Posterior cingulate gyrus (tissue), 11 donors: ENCODE measurements at regions not wholly inside any gene's neighbourhood (a gene's known extent, or its start where the extent isn't known, plus 50 kb on each side); places are given as distances from the start of the nearest gene placed in this dataset.

Experiments used
- DNase-seq, 10 donors: peaks; one replicate each; pipeline versions ENCODE4 v3.0.0 to v3.0.0-alpha.2; 2020 to 2021; ENCODE audit warnings: mixed read lengths in 3 of 10
- intact Hi-C: fragments of 100-400 bp; cut with DNase I; formaldehyde crosslinking; loops from one replicate; pipeline ENCODE4 v1.15.1; 2023

DNA sequence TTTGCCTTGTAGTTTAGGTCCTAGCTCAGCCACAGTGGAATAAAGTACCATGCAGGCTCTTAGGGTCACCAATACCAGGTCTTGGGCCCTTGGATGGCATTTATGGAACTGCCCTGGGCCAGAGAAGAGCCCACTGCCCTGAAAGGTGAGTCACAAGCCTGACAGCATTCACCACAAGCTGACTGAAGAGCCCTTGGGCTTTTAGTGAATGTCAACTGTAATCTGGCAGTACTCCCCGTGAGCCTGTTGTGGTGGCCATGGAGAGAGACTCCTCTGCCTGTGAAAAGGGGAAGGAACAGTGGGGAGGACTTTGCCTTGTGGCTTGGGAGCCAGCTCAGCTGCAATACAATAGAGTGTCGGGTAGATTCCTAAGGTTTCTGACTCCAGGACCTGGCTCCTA, 1389.7 kb downstream of the DSC3 start:
- DNase-seq = no peak
- intact Hi-C loops = no loop called here

DNA sequence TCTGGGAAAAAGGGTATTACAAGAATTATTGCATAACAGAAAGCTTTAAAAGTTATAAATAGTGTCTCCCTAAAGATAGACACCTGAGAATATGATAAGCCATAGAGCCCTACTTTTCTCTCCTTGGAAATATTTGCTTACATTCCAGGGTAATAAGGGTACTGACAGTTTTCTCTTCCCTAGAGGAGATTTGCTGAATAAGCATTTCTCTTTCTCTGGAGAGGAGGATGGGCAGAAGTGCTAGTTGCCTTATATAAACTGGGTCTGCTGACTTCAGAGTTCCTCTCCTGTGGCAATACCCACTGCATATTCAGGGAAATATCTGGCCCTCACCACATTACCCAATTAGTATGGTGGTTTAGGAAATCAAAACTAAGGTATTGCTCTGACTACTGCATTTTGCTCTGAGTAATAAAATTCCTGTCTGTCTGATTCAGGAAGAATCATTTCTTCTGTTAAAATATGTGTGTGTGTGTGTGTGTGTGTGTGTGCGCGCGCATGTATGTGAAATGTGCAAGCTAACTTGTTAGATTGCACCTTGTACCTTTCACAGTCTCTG, 1391.3 kb downstream of the DSC3 start:
- no peak for DNase-seq
- intact Hi-C loops = no loop called here

DNA sequence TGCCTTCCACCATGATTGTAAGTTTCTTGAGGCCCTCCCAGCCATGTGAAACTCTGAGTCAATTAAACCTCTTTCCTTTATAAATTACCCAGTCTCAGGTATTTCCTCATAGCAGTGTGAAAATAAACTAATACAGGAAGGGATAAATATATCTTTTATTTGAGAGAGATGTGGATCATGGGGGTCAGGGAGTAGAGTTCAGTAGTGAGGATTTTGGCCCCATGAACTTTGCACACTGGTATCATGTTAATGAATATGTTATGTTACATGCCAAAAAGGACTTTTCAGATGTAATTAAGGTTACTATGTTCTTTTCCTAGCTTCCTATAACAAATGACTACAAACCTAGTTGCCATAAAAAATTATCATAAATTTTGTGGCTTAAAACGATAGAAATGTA, 1393.7 kb downstream of the DSC3 start:
- no peak for DNase-seq
- intact Hi-C loops = no loop called here

- no peak for DNase-seq
- intact Hi-C loops = no loop called here
Observed at GRCh38 chr18:29647700-29648099, 1394.8 kb downstream of the DSC3 start.

DNA sequence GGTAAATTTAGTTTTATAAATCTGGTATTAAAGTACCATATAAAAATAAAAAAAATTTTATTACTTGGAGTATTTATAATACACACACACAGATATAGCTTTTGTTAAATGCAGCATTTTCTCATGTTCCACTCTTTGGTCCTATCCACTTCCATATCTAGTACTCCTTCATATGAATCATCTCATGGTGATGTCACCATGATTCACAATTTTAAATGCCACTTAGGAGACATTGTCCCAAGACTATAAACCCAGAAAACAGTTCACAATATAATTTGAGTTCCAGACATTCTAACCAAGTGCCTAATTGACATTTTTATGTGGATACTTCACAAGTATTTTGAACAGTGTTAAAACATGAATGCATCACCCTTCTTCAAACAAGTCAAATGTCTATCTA, 1398.3 kb downstream of the DSC3 start:
- intact Hi-C loops = no loop called here
- DNase-seq = no peak

DNA sequence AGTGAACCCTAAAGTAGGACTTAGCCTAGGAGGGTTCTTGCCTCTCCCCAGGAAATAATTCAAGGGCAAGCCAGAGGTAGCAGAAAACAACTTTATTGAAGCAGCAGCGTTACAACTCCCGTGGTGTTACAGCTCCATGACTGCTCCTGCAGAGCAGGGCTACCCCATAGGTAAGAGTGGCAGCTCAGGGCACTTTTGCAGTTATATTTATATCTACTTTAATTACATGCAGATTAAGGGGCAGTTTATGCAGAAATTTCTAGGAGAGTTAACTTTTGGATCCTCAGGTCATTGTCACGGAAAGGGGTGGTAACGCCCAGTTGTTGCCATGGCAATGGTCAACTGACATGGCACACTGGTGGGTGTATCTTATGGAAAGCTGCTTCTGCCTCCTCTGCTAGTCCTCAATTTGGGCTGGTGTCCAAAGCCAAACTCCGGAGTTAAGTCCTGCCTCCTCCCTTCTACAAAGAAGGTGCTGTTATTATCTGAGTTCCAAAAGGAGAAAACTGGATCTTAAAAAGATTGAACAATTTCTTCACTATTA, 1413.0 kb downstream of the DSC3 start:
- no peak for DNase-seq
- intact Hi-C loops = no loop called here

- intact Hi-C loops = no loop called here
Observed at GRCh38 chr18:29626094-29626493, 1416.4 kb downstream of the DSC3 start.

GRCh38 chr18:29616867-29617266, 1425.7 kb downstream of the DSC3 start:
- no peak for DNase-seq

More at GRCh38 chr18:29626094-29626493, 1416.4 kb downstream of the DSC3 start:
- no peak for DNase-seq

GRCh38 chr18:29608982-29609381, 1432.1 kb upstream of the CDH2 start:
- intact Hi-C loops = no loop called here
- no peak for DNase-seq

More at GRCh38 chr18:29616867-29617266, 1425.7 kb downstream of the DSC3 start:
- intact Hi-C loops = no loop called here

- DNase-seq = peak in 1 of 10 donors; percentile 16
- intact Hi-C loops = no loop called here
Observed at GRCh38 chr18:29605365-29605764, 1428.4 kb upstream of the CDH2 start.

DNA sequence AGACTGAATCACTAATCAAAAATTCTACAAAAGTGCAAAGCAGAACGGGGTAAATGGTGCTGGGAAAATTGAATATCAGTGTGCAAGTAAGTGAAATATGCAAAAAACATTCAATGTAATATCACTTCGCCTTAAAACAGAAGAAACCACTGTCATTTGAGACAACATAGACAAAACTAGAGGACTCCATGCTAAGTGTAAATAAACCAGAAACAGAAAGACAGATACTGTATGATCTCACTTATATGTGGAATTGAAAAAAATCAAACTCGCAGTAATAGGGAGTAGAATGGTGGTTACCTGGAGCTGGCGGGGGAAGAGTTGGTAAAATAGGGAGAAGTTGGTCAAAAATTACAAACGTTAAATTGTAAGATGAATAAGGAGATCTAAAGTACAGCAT, 1420.0 kb upstream of the CDH2 start:
- intact Hi-C loops = no loop called here
- DNase-seq = no peak

DNA sequence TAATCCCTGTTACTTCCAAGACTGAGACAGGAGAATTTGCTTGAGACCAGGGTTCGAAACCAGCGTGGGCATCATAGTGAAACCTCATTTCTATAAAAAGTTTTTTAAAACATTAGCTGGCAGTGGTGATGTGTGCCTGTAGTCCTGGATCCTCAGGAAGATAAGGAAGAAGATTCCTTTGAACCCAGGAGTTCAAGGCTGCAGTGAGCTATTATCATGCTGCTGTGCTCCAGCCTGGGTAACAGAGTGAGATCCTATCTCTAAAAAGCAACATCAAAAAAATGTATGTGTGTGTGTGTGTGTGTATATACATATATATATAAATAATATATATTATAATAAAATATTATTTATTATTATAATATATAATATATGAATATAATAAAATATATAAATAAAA, 1417.6 kb upstream of the CDH2 start:
- intact Hi-C loops = no loop called here
- DNase-seq = no peak

GRCh38 chr18:29588446-29589100, 1411.6 kb upstream of the CDH2 start:
- intact Hi-C loops = no loop called here
- peak in 3 of 10 donors; percentile 63 to 81 (median 68) for DNase-seq

- intact Hi-C loops = no loop called here
- DNase-seq = no peak
Observed at GRCh38 chr18:29586210-29586609, 1409.3 kb upstream of the CDH2 start.

DNA sequence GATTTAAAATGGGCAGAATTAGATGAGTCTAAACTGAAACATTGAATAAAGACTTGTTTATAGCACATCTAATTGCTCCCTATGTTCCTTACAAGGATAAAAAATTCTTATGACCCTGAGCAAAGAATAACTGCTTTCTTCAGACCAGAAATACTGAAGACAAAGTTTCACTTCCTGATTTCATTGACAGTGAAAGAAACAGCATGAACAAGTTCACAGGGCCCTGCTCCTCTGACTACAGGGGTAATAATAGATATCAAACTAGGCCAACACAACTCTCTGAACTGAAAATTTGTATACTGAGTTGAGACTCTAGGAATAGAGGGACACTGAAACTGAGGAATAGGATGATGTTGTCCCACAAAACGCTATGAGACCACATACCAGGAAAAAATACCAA, 1383.3 kb upstream of the CDH2 start:
- DNase-seq = no peak
- intact Hi-C loops = no loop called here

DNA sequence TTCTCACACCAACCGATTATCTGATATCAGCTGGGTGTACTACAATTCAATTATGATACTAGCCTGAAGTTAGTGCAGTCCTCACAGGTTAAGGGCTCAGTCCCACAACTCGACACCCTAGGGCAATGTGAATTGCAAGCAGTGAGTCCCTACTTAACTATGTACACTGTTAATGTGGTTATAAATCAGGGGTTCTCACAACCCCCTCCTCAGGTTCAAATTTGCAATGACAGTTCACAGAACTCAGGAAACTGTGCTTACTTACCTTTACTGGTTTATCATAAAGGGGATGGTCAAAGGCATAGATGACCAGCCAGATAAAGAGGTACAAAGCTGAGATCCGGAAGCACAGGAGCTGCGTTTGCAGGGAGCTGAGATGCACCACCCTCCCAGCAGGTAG, 1379.1 kb upstream of the CDH2 start:
- intact Hi-C loops = no loop called here
- no peak for DNase-seq

DNA sequence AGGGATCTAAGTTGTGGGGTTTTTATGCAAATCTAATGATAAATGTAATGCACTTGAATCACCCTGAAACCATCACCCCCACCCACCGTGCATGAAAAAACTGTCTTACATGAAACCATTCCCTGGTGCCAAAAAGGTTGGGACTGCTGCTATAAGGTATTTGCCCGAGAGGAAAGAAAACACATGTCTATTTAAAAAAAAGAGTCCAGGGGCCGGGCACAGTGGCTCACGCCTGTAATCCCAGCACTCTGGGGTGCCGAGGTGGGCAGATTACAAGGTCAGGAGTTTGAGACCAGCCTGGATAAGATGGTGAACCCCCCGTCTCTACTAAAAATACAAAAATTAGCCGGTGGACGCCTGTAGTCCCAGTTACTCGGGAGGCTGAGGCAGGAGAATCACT, 1372.8 kb upstream of the CDH2 start:
- intact Hi-C loops = no loop called here
- no peak for DNase-seq

DNA sequence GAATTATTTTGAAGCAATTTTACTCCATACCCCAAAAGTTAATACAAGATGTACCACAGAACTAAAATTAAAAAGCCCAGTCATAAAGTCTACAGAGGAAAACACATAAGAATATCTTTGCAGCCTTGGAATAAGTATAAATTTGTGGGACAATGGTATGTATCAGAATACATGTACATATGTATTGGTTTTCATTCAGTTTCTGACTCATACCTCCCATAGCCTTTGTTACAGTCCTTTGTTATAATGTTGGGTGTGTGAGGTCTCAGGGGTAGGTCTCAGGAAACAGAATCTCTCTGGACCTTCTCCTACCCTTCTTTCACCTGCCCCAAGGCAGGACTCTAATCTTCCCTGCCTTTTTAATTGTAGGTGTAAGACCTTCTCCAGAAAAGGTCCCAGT, 1370.7 kb upstream of the CDH2 start:
- intact Hi-C loops = no loop called here
- DNase-seq = no peak

DNA sequence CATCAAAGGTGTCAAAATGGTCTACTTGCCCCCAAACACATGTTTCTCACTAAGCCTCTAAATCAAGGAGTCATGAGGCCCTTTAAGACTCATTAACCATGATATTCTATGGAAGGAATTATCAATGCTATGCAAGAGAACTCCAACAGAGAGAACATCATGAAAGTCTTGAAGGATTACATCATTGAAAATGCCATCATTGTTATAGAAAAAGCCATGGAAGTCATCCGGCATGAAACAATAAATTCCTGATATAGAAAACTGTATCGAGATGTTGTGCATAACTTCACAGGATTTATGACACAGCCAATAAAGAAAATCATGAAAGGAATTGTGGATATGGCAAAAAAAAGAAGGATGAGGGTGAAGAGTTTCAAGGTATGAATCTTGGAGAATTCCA, 1363.6 kb upstream of the CDH2 start:
- no peak for DNase-seq
- intact Hi-C loops = no loop called here

DNA sequence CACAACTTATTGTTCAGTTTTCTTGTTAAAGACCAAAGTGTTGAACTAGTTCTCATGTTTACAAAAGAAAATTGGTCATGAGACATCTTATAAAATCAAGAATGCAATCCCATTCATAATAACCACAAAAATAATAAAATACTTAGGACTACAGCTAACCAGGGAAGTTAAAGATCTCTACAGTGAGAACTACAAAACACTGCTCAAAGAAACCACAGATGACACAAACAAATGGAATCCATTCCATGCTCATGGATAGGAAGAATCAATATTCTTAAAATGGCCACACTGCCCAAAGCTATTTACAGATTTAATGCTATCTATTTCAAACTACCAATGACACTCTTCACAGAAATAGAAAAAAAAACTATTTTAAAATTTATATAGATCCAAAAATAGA, 1354.8 kb upstream of the CDH2 start:
- DNase-seq = no peak
- intact Hi-C loops = no loop called here

DNA sequence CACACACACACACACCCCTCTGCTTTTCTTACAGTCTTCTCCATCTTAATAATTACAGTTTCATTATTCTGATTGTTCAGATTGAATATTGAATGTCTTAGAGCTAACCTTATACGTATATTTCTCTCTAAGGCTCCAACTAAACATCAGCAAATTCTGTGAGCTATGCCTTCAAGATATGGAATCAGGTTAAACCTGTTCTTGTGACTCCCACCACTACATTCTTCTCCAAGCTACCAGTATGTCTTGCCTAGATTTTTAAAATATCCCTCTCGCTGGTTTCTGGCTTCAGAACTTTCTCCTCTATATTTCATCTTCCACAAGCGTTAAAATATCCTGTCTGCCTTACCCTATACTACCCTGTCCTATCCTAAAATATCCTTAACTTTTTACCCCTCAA, 1346.4 kb upstream of the CDH2 start:
- intact Hi-C loops = no loop called here
- no peak for DNase-seq

DNA sequence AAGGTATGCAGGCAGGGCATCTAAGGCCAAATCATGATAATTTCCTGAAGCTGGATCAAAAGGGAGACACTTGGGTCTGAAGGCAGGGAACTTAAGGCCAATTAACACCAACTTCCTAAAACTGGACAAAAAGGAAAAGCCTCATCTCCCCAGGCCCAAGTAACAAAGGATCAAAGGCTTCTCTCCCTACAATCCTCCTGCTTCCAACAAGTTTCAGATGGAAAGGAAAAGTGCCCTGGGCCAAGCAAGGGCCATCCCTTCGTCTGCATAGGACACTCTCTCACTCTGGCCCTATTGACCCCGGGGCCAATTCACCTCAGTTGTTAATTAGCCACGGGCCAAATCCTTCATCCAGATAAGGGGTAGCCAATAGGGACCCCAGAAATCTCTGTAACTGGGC, 1335.8 kb upstream of the CDH2 start:
- intact Hi-C loops = no loop called here
- DNase-seq = no peak

- no peak for DNase-seq
- intact Hi-C loops = no loop called here
Observed at GRCh38 chr18:29512203-29512602, 1335.3 kb upstream of the CDH2 start.
